Central memory CD8-positive, alpha-beta T cell (primary cell): ENCODE measurements at regions not wholly inside any gene's neighbourhood (a gene's known extent, or its start where the extent isn't known, plus 50 kb on each side); places are given as distances from the start of the nearest gene placed in this dataset.

Experiments used
- ATAC-seq: fragments of 150-1000 bp; cut with Tn5 transposase; replicated peaks from 2 replicates; pipeline ENCODE4 v1.10.0; 2022; ENCODE audit warnings: mild to moderate bottlenecking, moderate FRiP score, moderate number of reproducible peaks; ENCODE audit not compliant: poor library complexity, severe bottlenecking; ENCODE audit errors: extremely low read depth
- DNase-seq, 2 donors: peaks; one replicate each; pipeline ENCODE4 v3.0.0; 2021; ENCODE audit warnings: low spot score in 2 of 2
- H3K27ac Mint-ChIP-seq: one replicate; pipeline ENCODE4 v1.8.0; 2022; ENCODE audit warnings: low read depth, mild to moderate bottlenecking, moderate library complexity, mixed read lengths
- H3K27me3 Mint-ChIP-seq: one replicate; pipeline ENCODE4 v1.8.0; 2022; ENCODE audit warnings: mixed read lengths
- H3K36me3 Mint-ChIP-seq: one replicate; pipeline ENCODE4 v1.8.0; 2022; ENCODE audit warnings: mild to moderate bottlenecking, moderate library complexity, mixed read lengths; ENCODE audit not compliant: insufficient read depth
- H3K4me1 Mint-ChIP-seq: one replicate; pipeline ENCODE4 v1.8.0; 2022; ENCODE audit warnings: mixed read lengths
- H3K4me3 Mint-ChIP-seq: one replicate; pipeline ENCODE4 v1.8.0; 2022; ENCODE audit warnings: mild to moderate bottlenecking, moderate library complexity, mixed read lengths
- H3K9me3 Mint-ChIP-seq: one replicate; pipeline ENCODE4 v1.8.0; 2022; ENCODE audit warnings: mixed read lengths

- Mint-ChIP-seq H3K4me3 (no peak overlapping the region), H3K9me3 (peaks cover 24% of the 10 kb centered on the region), H3K27ac (no peak overlapping the region), H3K27me3 (no peaks in the 10 kb centered on the region), H3K36me3 (no peaks in the 10 kb centered on the region), H3K4me1 (no peaks in the 10 kb centered on the region)
- DNase-seq (no peak), ATAC-seq (no peak)
Observed at GRCh38 chr6:104418839-104419238, 440.9 kb downstream of the HACE1 start.

DNA sequence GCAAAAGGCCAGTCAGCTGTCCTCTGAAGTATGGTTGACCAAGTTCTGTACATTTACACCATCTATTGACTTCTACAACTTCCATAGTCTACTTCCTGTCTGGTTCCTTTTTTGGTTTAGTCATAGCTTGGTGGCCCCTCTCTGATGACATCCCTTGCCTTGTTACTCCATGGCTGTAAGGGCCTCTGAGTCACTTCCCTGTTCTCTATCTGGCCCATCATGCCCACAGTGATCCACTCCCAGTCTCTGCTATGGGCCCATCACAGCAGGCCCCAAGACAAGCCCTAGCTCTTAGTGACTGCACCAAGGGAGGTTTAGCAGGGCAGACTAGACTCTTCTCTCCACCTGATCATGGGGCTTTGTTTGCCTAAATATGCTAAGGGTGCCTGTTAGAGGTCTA is 441.6 kb downstream of the HACE1 start:
- Mint-ChIP-seq H3K27ac (no peak overlapping the region), H3K36me3 (no peaks in the 10 kb centered on the region), H3K9me3 (peaks cover 19% of the 10 kb centered on the region), H3K27me3 (no peaks in the 10 kb centered on the region), H3K4me1 (no peaks in the 10 kb centered on the region), H3K4me3 (no peak overlapping the region)
- DNase-seq (no peak), ATAC-seq (no peak)

GRCh38 chr6:104414723-104415122 is 445.0 kb downstream of the HACE1 start:
- DNase-seq (no peak), ATAC-seq (no peak)
- Mint-ChIP-seq H3K4me1 (no peaks in the 10 kb centered on the region), H3K4me3 (no peak overlapping the region), H3K27ac (no peak overlapping the region), H3K27me3 (no peaks in the 10 kb centered on the region), H3K36me3 (no peaks in the 10 kb centered on the region), H3K9me3 (peaks cover 5% of the 10 kb centered on the region)

DNA sequence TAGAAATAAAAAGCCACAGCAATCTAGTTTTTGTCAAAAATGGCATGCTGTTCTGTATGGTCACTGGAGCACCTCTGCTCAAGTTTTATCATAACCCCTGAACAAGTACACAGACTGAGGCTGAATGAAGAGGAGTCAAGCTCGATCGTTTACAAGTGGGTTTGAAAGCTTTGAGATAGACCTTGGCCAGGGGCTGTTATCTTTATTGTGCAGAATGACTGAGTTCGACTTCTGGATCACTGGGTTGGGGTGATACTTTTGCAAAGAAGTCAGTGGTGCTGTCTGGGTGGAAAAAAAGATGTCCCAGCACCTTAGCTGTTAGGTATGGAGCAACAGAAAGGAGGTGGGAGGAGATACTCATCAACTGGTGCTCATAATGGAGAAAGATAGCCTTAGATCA is 446.0 kb downstream of the HACE1 start:
- no peaks in the 10 kb centered on the region for H3K27me3 Mint-ChIP-seq
- no peak overlapping the region for H3K27ac Mint-ChIP-seq
- H3K9me3 Mint-ChIP-seq, result no peaks in the 10 kb centered on the region
- no peak overlapping the region for H3K4me3 Mint-ChIP-seq
- no peak for DNase-seq
- ATAC-seq, result no peak
- H3K4me1 Mint-ChIP-seq, result no peaks in the 10 kb centered on the region
- H3K36me3 Mint-ChIP-seq, result no peaks in the 10 kb centered on the region

GRCh38 chr6:104411302-104411701 is 448.4 kb downstream of the HACE1 start:
- Mint-ChIP-seq H3K4me1 (no peaks in the 10 kb centered on the region), H3K4me3 (no peak overlapping the region), H3K27ac (no peak overlapping the region), H3K36me3 (no peaks in the 10 kb centered on the region), H3K27me3 (no peaks in the 10 kb centered on the region), H3K9me3 (no peaks in the 10 kb centered on the region)
- DNase-seq, result no peak
- no peak for ATAC-seq

DNA sequence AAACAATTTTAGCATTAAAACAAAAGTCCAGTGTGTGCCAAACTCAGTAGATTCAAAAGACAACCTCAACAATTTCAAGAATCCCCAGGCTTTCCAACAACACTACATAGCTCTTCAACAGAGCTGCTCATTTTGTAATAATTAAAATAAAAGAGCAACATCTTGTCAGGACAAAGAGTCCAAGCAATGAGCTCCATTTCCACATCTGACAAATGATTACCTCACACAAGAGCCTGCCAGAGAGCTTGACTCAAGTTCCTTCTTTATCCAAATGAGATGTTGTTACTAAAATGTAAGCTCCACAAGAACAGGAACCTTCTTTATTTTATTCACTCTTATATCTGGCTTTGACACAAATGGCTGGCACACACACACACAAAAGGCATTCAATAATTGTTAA is 449.8 kb downstream of the HACE1 start:
- Mint-ChIP-seq H3K27me3 (no peaks in the 10 kb centered on the region), H3K27ac (no peak overlapping the region), H3K9me3 (no peaks in the 10 kb centered on the region), H3K36me3 (no peaks in the 10 kb centered on the region), H3K4me3 (no peak overlapping the region), H3K4me1 (no peaks in the 10 kb centered on the region)
- no peak for ATAC-seq
- DNase-seq, result no peak

- no peaks in the 10 kb centered on the region for H3K9me3 Mint-ChIP-seq
- no peaks in the 10 kb centered on the region for H3K27me3 Mint-ChIP-seq
- no peak for DNase-seq
- no peak overlapping the region for H3K27ac Mint-ChIP-seq
- no peak overlapping the region for H3K4me3 Mint-ChIP-seq
- ATAC-seq, result no peak
- H3K36me3 Mint-ChIP-seq, result no peaks in the 10 kb centered on the region
- no peaks in the 10 kb centered on the region for H3K4me1 Mint-ChIP-seq
Observed at GRCh38 chr6:104407957-104408356, 451.8 kb downstream of the HACE1 start.

DNA sequence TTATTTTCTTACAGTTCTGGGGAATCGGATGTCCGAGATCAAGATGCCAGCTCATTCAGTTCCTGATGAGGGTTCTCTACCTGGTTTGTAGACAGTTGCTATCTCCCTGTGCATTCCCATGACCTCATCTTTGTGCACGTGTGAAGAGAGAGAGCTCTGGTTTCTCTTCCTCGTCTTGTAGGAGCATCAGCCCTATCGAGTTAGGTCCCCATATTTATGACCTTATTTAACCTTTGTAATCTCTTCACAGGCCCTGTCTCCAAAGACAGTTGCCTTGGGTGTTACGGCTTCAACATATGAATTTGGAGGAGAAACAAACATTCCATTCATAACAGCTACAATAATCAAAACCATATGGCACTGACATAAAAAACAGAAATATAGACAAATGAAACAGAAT is 455.3 kb downstream of the HACE1 start:
- ATAC-seq (no peak), DNase-seq (no peak)
- H3K4me1 Mint-ChIP-seq, result no peaks in the 10 kb centered on the region
- H3K36me3 Mint-ChIP-seq, result no peaks in the 10 kb centered on the region
- H3K27me3 Mint-ChIP-seq, result no peaks in the 10 kb centered on the region
- H3K4me3 Mint-ChIP-seq, result no peak overlapping the region
- H3K27ac Mint-ChIP-seq, result no peak overlapping the region
- no peaks in the 10 kb centered on the region for H3K9me3 Mint-ChIP-seq

DNA sequence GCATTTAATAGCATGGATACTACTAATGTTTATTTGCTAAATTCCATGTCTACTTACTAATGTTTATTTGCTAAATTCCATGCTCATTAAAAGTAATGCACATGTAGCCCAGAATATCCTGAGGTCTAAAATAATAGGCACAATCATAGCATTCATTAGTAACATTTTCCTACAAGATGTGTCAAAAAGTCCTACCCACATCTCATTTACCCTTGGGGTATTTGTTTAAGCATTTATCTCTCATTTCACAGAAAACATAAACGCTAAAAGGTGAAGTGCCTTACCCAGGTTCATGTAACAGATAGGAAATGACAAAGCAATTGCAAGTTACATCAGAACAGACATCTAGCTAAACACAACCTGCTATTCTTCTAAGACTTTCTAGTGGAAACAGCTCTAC is 457.1 kb downstream of the HACE1 start:
- DNase-seq (no peak), ATAC-seq (no peak)
- Mint-ChIP-seq H3K27ac (no peak overlapping the region), H3K4me1 (no peaks in the 10 kb centered on the region), H3K9me3 (no peaks in the 10 kb centered on the region), H3K27me3 (no peaks in the 10 kb centered on the region), H3K36me3 (no peaks in the 10 kb centered on the region), H3K4me3 (no peak overlapping the region)

DNA sequence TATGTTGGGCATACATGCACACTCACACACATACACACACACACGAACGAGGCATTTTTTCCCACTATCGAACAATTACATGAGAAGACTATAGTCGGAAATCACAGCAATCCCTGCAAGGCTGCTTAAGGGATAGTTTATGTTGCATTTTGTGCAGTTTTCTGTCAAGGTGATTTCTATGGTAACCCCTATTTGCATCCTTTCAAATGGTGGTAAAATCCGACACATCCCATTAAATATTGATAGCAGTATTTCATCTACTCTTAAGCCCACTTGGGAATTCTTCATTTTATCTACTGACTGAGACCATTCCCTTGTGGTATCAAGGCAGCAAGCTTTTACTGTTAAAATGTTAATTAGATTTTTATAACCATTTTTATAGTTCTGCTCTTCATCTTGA is 457.8 kb downstream of the HACE1 start:
- Mint-ChIP-seq H3K36me3 (no peaks in the 10 kb centered on the region), H3K9me3 (no peaks in the 10 kb centered on the region)
- ATAC-seq, result no peak

DNA sequence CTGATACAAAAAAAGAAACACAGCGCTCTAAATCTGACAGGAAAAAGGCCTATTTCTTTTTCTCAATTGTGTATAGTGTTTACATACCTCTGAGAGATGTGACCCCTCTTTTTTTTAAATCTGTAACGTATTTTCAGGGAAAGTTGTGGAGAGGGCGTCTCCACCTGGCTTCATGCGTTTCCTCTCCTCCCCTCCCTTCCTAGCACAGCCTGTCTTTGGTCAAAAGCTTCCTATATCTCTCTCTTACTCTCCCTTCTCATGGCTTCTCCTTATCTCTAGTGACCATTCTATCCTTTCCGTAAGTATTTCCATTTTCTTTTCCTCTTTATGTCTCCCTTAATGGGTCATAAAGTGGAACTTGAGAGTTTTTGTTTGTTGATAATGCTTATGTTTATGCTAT is 458.9 kb downstream of the HACE1 start:
- H3K27me3 Mint-ChIP-seq, result no peaks in the 10 kb centered on the region
- H3K4me1 Mint-ChIP-seq, result no peaks in the 10 kb centered on the region
- H3K36me3 Mint-ChIP-seq, result no peaks in the 10 kb centered on the region
- H3K4me3 Mint-ChIP-seq, result no peak overlapping the region
- DNase-seq (no peak), ATAC-seq (no peak)
- no peak overlapping the region for H3K27ac Mint-ChIP-seq
- no peaks in the 10 kb centered on the region for H3K9me3 Mint-ChIP-seq

More for the DNA sequence above, 457.8 kb downstream of the HACE1 start:
- Mint-ChIP-seq H3K4me1 (no peaks in the 10 kb centered on the region), H3K27ac (no peak overlapping the region), H3K27me3 (no peaks in the 10 kb centered on the region), H3K4me3 (no peak overlapping the region)
- DNase-seq, result no peak

DNA sequence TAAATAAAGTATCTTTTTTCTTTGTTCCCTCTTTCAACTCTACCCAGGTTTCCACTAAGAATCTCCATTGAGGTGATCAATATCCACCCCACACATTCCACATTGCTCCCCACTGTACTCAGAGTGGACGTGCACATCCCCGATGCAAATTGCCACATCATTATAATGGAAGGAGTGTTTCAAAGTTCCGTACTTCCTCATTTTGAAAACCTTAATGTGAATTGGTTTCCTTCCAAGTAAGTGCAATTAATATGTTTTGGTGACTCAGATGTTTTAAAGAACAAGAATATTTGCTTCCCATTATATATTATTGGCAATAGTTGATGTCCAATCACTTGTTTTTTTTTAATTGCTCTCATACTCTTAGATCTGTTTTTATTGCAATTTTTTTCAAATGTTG is 463.6 kb downstream of the HACE1 start:
- H3K36me3 Mint-ChIP-seq, result no peaks in the 10 kb centered on the region
- DNase-seq, result no peak

DNA sequence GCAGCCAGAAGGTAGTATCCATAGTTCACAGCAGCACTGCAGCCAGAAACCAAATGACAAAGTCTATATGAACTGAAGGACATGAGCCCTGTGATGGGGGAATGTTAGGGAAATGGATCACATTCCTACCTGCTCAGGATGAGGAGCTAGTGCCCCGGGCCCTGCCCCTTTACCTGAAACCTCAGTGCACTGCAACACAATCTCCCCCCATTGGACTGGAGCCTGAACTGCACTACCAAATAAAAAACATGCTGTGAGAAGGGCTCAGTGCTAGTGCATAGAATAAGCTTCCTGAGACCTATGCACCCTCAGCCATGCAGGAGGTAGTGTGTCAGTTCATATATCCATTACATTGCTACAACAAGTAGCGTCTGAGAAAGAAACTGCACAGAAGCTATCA is 477.8 kb downstream of the HACE1 start:
- ATAC-seq (no peak), DNase-seq (no peak)
- no peaks in the 10 kb centered on the region for H3K4me1 Mint-ChIP-seq
- no peak overlapping the region for H3K4me3 Mint-ChIP-seq
- no peaks in the 10 kb centered on the region for H3K36me3 Mint-ChIP-seq
- H3K9me3 Mint-ChIP-seq, result no peaks in the 10 kb centered on the region
- no peaks in the 10 kb centered on the region for H3K27me3 Mint-ChIP-seq
- no peak overlapping the region for H3K27ac Mint-ChIP-seq

More for the DNA sequence above, 463.6 kb downstream of the HACE1 start:
- no peaks in the 10 kb centered on the region for H3K27me3 Mint-ChIP-seq
- ATAC-seq, result no peak
- H3K27ac Mint-ChIP-seq, result no peak overlapping the region
- H3K9me3 Mint-ChIP-seq, result no peaks in the 10 kb centered on the region
- H3K4me3 Mint-ChIP-seq, result no peak overlapping the region
- no peaks in the 10 kb centered on the region for H3K4me1 Mint-ChIP-seq
